CD1c-positive myeloid dendritic cell (primary cell): ENCODE measurements at regions not wholly inside any gene's neighbourhood (a gene's known extent, or its start where the extent isn't known, plus 50 kb on each side); places are given as distances from the start of the nearest gene placed in this dataset.

Source experiments
- DNase-seq: peaks from one replicate; pipeline ENCODE4 v3.0.0-alpha.2; 2016; ENCODE audit errors: extremely low spot score

DNA sequence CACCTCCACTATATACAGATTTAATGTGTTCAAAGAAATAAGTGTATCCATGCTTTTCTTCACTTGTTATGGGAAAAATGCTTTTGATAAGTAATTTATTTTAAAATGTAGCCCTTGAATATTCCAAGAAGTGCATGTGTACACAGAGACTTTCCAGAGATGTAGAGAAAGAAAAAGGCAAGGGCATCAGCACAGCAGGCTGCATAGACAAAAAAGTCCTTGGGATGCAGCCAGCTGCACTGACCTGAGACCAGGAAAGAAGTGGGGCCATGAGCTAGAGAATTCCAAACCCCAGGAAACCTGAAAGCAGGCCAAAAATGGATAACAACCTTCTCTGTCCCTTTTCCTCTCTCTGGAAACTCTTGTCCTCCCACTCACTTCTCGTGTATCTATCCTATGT lies 51.6 kb upstream of the PRDM8 start:
- DNase-seq: no peak

DNA sequence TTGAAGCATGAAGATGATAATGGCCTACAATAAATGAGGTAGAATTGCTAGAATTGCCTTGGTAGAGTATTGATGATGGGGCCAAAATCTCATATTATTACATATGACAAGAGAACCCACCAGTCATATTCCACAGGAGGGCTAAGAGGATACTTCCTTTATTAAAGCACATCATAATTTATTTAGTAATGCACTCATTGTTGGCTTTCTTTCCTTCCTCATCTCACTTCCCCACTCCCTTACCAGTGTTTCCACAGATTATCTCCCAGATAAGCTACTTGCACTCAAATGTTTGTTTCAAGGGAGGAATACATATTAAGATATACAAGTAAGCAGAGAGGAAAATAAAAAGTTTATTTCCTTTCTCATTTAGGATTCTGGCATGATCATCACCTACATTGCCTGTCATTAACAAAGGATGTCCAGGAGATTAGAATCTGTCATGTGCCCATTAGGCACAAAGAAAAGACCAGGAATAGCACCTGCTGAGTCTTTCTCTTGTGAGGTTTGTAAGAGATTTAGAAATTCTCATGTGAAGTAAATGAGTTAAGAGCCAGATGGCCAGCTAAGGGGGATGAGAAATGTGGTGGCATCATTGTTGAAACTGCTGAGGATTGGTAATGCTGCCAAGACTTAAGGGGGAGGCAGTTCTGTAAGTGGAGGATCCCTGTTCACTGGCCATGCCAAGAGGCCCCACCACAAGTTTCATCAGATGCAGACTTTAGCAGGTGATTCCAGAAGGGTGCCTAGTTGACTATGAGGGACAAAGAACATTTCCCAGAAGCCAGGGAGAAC lies 52.4 kb upstream of the PRDM8 start:
- peak; percentile 64 for DNase-seq

DNA sequence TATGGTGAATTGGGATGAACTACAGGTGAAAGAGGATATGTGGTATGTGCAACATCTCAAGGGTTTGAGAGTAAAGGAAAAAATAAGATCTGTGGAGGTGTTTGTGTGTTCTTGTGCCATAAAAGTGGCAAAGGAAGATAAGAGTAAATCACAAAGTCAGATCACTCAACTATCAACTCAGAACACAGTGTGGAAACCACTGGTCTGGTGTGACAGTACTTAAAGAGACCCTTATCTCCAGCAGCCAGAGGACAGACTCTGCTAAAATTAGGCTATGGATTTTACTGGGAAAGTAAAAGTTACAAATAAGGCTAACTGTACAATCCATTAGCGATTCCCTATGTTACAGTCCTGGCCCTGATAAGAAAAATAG lies 54.0 kb upstream of the PRDM8 start:
- no peak for DNase-seq

DNA sequence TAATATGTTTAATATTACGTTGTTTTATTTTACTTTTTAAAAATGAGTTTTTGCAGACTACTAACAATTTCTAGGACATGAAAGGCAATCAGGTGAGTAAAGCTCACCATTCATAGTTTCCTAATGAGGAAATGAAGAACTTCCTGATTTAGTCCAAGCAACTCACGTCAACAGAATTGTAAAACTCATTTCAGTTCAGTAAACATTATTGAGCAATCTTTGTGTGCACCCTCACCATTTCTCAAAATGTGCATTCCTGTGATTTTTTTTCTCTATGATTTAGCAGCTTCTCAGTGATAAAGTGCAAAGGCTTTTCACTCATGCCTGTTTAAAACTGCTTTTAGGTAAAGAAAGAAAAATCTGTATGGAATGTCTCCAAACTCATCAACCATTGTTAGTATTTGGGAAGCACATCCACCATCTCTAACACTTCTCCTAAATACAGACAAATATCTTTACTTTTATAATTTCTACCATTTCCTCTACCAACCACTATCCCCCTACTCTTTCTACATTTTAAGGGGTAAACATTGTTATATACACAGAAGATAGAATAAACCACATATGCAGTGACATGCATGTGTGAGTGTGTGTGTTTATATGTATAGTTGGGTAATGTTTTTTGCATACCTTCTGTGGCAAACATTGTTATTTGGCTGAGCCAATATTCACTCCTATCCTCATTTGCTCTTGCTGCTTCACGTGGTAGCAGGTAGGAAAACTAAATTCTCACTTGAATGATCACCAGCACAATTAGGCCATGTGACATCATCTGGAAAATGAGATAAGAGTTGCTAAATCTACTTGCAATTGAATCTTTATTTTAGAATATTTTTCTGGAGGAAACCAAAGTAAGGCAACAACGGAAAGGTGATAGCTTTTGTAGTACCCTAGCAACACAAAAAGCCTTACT lies 54.7 kb upstream of the PRDM8 start:
- DNase-seq: peak; percentile 84

DNA sequence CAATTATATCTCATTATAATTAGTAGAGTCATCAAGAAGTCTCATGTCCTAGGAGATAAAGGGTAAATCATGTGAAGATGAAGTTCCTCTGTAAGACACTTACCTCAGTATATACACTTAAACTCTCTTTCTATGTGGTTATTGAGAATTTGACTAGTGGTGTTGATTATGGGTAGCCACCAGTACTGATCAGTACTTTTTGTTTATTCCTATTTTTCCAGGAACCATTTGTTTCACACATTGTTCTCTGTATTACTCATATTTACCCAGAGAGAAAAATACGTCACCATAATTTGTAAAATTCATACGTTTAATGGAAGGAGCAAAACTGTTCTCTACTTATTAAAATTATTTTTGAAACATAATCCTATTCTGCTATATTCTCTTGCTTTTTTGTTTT lies 55.8 kb upstream of the PRDM8 start:
- DNase-seq: no peak

DNA sequence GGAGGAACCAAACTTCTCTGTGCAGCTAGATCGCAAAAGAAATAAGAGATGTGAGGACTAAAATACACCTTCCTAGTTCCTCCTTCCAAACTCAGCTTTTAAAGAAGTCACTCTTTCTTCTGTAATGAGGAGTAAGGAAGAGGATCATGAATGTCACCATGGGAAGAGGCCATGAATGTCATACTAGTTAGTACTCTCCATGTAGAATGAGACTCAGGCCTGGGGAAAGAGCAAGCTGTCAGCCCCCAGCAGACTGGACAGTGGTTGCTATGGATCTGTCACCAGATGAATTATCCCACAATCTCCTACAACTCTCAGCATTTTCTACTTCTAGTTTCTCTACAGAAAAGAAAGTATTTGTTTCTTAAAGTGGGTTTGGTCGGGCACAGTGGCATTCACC lies 57.1 kb upstream of the PRDM8 start:
- DNase-seq: peak; percentile 74

DNA sequence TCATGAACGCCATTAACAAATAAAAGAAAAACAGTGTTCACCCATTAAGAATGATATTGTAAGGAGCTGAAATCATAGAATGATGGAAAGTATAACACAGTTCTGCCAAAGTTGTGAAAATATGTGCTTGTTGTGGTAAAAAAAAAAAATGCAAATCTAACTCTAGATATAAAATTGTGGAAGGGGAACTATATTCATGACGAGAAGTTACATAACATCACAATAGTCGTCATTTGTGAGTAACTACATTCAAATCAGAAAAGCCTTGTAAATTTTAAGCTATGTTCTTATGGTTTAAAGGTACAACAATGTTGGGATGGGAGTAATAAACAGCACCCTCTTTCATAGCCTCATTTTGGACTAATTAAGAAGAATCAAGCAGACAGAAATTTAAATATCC lies 57.6 kb upstream of the PRDM8 start:
- DNase-seq: peak; percentile 69

DNA sequence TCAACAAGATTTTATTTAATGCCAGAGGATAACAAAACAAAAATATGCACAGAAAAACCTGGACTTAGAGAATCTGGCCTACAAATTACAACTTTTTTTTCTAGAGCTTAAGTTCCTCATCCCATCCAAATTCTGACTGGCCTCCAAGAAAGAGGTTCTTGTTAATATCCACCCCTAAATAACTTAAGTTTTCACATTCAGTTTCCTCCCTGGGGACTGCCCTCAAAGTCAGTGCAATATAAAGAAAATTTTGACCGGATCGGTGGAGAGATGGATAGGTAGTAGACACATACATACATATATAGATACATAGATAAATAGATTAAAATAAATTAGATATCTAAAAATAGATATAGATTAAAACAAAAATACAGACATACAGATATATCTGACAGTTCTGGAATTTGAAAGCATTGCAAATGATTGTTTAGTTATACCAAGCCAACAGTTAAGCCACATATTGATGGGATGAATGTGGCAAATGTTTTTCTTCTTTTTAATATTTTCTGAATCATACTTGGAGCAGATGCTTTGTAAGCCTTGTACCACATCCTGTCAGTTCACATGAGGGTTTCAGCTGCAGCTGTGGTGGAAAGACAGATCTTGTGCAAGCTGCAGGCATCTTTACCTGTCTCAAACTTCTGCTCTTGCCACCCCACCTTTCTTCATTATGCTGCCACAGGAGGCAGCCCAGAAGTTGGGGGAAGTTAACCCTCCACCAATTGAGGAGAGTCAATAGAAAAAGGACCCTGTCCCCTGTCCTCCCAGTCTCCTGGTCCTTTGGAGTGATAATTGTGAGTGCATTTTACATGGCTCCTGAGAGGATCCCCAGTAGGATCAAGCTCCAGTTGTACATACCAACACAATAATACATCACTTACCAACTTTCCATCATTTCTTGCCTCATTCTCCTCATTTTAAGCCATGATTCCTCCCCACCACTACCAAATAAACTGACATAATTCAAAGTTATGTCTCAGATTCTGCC lies 58.5 kb upstream of the PRDM8 start:
- peak; percentile 32 for DNase-seq

DNA sequence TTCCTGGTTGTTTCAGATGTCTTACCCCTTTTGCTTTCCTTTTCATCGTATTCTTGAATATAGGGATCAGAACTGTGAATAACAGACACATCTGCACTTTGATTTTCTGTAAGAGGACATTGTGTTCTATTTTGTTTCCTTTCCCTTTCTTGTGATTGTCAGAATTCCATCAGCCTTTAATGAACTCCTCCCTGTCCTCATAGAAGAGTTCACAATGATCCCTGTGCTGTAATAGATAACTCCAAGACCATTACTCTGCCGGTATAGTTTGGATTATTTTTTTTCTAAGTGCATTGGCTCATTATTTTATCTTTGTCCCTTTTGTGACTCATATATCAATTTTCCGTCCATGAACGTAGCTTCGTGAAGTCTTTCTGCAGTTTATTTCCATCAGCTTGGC lies 59.7 kb upstream of the PRDM8 start:
- DNase-seq: no peak

DNA sequence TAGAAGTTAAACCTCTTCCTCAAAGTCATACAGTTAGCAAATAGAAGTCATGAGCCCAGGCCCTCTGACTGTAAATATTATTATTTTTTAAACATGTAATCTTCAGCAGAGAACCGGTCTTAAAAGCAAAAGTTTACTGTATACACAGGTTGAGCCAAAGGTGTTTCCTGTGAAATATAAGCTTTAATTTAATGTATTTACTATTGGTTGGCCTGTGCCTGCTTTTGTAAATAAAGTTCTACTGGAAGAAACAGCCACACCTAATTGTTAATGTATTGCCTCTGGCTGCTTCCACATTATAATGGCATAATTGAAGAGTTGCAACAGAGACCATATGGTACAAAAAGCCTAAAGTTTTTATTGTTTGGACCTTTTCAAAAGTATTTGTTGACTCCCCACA lies 61.0 kb upstream of the PRDM8 start:
- DNase-seq: no peak

DNA sequence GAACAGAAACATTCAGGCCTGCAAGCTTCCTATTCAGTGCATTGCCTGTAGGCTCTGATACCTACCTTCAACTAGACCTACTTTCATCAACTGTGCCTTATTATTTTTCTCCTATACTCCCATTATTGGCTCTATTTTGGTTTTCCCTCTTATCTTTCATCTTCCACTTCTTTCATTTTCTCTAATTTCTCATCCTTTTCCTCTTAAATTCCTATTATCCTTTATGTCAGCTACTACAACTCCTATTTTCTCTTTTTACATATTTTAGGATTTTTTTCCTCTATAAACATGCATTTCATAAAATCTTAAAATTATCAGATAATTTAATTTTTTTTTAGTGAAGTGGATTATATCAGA lies 61.6 kb upstream of the PRDM8 start:
- DNase-seq: no peak

DNA sequence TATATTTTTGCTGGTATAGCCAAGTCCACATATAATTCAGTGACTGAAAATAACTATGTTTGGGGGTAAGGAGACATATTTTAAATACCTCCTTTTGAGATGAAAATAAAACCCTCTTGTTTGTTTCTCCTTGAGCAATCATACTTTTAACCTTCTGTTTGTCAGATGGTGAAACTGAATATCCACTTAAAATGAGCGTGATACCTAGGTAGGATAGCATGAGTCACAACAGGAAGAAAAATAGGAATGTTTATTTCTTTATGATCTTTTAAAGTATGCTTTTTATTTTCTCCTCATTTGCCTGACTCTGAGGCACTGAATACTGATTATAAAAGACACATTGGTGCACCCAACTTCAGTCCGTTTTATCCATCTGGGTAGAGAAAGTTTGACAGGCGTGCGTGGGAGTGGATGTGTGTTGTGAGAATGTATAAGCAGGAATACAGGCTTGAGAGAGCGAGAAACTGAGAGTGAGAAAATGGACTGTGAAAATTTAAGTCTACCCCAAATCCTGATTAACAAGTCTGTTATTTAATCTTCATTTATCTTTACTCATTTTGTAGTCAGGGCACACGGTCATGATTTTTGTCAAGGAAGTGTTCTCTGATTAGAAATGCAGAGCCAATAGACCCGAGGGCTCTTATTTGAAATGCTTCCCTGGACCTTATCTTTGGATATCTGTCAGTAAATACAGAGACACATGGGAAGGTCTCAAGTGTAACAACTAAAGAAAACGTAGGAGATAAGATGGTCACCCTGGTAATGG lies 62.1 kb upstream of the ANTXR2 start:
- no peak for DNase-seq

DNA sequence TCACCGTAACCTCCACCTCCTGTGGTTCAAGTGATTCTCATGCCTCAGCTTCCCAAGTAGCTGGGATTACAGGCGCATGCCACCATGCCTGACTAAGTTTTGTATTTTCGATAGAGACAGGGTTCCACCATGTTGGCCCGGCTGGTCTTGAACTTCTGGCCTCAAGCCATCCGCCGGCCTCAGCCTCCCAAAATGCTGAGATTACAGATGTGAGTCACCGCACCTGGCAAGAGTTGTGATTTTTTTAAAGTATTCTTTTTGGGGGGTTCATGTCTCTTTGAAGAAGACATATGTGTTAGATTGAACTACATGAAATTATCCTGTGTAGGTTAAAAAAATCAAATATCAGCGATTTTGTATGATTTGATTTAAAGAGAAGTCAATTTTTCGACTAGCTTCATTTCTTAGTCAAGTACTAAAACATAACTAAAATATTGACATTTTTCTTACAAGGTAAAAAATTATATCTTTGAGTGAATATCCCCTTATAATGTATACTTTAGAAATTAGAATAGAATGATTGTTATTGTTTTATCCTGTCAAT lies 60.3 kb upstream of the ANTXR2 start:
- no peak for DNase-seq

DNA sequence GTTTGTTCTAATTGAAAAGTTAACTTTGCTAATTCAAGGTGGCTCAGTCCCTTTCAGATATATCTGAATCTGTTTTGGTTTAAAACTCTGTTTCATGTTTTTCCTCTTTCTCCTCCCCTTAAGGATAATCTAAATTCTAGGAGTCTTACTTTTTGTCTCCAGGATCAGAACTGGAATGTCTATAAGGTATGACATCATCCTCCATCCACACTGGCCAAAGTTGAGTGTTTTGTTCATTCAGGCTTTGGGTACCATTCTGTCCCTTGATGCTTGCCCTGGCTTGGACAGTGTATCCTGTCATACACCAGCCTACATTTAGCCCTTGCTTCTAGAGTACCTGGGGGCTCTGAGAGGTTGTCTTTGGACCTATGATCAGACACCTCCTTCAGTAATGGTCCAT lies 56.8 kb upstream of the ANTXR2 start:
- DNase-seq: no peak

DNA sequence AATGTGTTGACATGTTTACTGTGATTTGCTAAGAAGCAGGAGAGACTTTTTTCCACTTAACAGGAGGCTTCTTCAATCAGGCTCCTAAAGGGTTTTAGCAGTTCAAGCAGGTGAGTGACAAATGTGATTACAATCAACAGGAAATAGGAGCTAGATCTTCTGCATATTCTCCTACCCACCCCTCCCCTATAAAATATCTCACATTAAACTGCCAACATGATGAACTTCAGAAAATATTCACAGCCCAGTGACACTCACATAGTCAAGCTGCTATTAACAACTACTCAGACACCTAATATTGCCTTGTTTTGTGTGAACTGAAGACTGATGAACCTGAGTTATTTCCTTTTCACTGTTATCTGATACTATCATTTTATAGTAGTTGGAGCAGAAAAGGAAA lies 55.9 kb upstream of the ANTXR2 start:
- DNase-seq: no peak

DNA sequence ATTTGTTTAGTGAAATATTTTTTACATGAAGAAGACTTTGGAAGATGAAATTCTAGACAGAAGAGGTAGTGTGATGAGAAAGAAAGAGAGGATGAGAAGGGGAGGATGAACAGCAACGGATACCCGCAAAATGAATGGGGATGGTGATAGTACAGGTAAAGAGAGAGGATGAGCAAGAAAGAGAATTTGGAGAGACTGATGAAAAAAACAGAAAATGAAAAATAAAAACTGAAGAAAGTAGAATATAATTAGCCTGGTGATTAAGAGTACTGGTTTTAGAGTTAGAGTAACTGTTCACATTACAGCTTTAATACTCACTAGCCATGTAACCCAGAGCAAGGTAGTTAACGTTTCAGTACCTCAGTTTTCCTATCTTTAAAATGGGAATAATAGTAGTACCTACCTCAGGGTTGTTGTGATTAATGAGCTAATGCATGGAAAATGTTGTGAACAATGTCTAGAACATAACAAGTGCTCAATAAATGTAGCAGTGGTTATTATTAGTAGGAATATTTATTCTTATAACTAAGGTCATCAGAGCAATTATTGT lies 54.9 kb upstream of the ANTXR2 start:
- DNase-seq: no peak

DNA sequence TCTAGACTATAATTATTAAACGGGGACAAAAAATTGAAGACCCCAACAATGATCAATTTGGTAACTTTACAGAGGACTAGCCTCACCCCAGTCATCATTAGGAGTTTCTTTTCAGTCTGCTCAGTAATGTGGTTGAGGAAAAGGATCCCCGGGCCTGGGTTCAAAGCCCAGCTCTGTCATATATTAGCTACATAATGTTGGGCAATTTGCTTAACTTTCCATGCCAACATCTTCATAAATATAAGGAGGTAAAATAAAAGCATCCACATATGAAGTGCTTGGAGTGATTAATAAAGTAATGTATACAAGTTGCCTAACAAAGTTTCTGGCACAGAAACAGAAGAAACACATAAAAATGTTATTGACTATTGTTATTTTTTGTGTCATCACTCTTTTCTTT lies 53.4 kb upstream of the ANTXR2 start:
- DNase-seq: no peak

DNA sequence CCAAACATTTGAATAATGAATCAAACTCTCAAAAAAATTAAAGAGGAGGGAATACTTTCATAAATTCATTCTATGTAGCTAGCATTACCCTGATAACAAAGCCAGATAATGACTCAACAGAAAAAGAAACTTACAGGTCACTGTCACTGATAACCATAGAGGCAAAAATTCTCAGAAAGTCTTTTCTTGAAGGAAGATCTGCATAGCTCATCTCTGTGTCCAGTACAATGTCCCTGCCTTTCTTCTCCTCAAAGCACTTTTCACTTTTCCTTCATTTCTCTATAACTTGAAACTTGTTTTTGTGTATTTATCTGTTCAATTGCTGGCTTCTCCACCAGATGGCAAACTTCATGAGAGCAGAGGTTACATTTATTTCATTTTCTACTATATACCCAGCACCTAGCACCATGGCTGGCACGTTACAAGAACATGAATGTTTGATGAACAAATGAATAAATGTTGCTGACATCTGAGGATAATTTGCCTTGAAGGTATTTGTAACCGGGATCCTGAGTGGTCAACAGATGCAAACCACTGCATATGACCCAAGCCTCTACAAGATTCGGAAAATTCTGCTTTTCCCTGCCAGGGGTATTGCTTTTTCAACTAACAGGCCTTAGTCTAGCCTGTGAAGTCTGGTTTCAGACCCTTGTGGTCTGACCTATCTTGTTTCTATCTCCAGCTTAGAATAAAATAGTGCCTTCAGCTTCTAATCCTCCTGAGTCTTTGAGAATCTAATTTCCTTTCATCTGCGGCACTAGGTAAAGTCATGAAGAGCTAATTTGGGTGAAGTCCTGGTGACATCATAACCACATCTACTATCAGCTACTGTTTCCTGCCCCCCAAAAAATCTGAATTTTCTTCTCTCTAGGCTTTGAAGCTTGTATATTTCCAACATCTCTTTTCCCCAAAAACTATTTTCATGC lies 52.5 kb upstream of the ANTXR2 start:
- DNase-seq: peak; percentile 37
